ENCODE measurements at regions not wholly inside any gene's neighbourhood (a gene's known extent, or its start where the extent isn't known, plus 50 kb on each side); places are given as distances from the start of the nearest gene placed in this dataset.
"Not testable (repeated sequence)": the region's sequence is repeated elsewhere in the genome, so short reads cannot be mapped to it uniquely, and the experiment has no call there.

GRCh38 chr14:51465486-51465885 lies 186.2 kb upstream of the FRMD6 start:
- Histone ChIP-seq H3K4me1 (ENCODE audit: insufficient read depth, low read length, poor library complexity, severe bottlenecking) (no peaks in the 10 kb centered on the region), H3K4me3 (ENCODE audit: low read length, poor library complexity, severe bottlenecking) (no peak overlapping the region), H3F3A (ENCODE audit: low read depth) (no peaks in the 10 kb centered on the region), H3K9ac (ENCODE audit: low read depth, low read length, poor library complexity, severe bottlenecking) (no peak overlapping the region), H3K36me3 (ENCODE audit: insufficient read depth, low read length) (no peaks in the 10 kb centered on the region), H2AFZ (ENCODE audit: low read length) (no peak overlapping the region), H3K9me2 (replicated peaks; ENCODE audit: low read depth, low read length) (no peaks in the 10 kb centered on the region), H4K20me1 (ENCODE audit: insufficient read depth, low read length, poor library complexity, severe bottlenecking) (no peaks in the 10 kb centered on the region), H3K9me3 (ENCODE audit: insufficient read depth, low read depth, low read length) (no peaks in the 10 kb centered on the region), H3K27me3 (ENCODE audit: insufficient read depth, low read length, poor library complexity, severe bottlenecking) (no peaks in the 10 kb centered on the region), H3K79me2 (ENCODE audit: insufficient read depth, low read length) (no peaks in the 10 kb centered on the region), H3K4me2 (ENCODE audit: low read depth, low read length, poor library complexity, severe bottlenecking) (no peak overlapping the region)
- TF ChIP-seq, protein P1, sequence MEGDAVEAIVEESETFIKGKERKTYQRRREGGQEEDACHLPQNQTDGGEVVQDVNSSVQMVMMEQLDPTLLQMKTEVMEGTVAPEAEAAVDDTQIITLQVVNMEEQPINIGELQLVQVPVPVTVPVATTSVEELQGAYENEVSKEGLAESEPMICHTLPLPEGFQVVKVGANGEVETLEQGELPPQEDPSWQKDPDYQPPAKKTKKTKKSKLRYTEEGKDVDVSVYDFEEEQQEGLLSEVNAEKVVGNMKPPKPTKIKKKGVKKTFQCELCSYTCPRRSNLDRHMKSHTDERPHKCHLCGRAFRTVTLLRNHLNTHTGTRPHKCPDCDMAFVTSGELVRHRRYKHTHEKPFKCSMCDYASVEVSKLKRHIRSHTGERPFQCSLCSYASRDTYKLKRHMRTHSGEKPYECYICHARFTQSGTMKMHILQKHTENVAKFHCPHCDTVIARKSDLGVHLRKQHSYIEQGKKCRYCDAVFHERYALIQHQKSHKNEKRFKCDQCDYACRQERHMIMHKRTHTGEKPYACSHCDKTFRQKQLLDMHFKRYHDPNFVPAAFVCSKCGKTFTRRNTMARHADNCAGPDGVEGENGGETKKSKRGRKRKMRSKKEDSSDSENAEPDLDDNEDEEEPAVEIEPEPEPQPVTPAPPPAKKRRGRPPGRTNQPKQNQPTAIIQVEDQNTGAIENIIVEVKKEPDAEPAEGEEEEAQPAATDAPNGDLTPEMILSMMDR (conservative IDR thresholded peaks at IDR 0.05; ENCODE audit: low read length): no peak
- no peak for TF ChIP-seq EZH2phosphoT487 (IDR thresholded peaks at IDR 0.05; ENCODE audit: borderline replicate concordance)

DNA sequence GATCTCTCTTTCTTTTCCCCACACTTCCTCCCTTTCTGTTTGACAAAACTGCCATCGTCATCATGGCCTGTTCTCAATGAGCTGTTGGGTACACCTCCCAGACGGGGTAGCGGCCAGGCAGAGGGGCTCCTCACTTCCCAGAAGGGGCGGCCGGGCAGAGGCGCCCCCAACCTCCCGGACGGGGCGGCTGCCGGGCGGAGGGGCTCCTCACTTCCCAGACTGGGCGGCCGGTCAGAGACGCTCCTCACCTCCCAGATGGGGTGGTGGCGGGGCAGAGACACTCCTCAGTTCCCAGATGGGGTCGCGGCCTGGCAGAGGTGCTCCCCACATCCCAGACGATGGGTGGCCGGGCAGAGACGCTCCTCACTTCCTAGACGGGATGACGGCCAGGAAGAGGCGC lies 184.3 kb upstream of the FRMD6 start:
- not testable (repeated sequence) for H3F3A ChIP-seq (ENCODE audit: low read depth); H3K9me2 ChIP-seq (replicated peaks; ENCODE audit: low read depth, low read length); H3K4me1 ChIP-seq (ENCODE audit: insufficient read depth, low read length, poor library complexity, severe bottlenecking); H3K27me3 ChIP-seq (ENCODE audit: insufficient read depth, low read length, poor library complexity, severe bottlenecking); H3K4me3 ChIP-seq (ENCODE audit: low read length, poor library complexity, severe bottlenecking); H2AFZ ChIP-seq (ENCODE audit: low read length); H3K9me3 ChIP-seq (ENCODE audit: insufficient read depth, low read depth, low read length); H3K36me3 ChIP-seq (ENCODE audit: insufficient read depth, low read length); H4K20me1 ChIP-seq (ENCODE audit: insufficient read depth, low read length, poor library complexity, severe bottlenecking); H3K79me2 ChIP-seq (ENCODE audit: insufficient read depth, low read length); H3K9ac ChIP-seq (ENCODE audit: low read depth, low read length, poor library complexity, severe bottlenecking); H3K4me2 ChIP-seq (ENCODE audit: low read depth, low read length, poor library complexity, severe bottlenecking)

DNA sequence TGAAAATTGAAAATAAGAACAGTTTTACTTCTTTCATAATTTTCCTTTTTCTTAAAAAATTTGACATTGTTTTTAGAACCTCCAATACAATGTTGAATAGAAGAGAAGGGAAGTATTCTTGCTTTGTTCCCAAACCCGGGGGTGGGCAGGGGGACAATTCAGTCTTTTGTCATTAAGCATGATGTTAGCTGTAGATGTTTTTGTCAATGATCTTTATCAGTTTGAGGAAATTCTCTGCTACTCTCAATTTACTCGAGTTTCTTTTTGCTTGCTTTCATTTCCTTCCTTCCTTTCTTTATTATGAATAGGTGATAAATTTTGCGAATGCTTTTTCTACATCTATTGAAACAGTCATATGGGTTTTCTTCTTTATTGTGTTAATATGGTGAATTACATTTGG lies 183.2 kb upstream of the FRMD6 start:
- no peaks in the 10 kb centered on the region for H3K27me3 ChIP-seq (ENCODE audit: insufficient read depth, low read length, poor library complexity, severe bottlenecking)
- no peaks in the 10 kb centered on the region for H4K20me1 ChIP-seq (ENCODE audit: insufficient read depth, low read length, poor library complexity, severe bottlenecking)
- no peaks in the 10 kb centered on the region for H3K9me2 ChIP-seq (replicated peaks; ENCODE audit: low read depth, low read length)
- no peak overlapping the region for H3K4me3 ChIP-seq (ENCODE audit: low read length, poor library complexity, severe bottlenecking)
- H3K9ac ChIP-seq (ENCODE audit: low read depth, low read length, poor library complexity, severe bottlenecking): no peak overlapping the region
- no peaks in the 10 kb centered on the region for H3K4me1 ChIP-seq (ENCODE audit: insufficient read depth, low read length, poor library complexity, severe bottlenecking)
- no peaks in the 10 kb centered on the region for H3K9me3 ChIP-seq (ENCODE audit: insufficient read depth, low read depth, low read length)
- H2AFZ ChIP-seq (ENCODE audit: low read length): no peak overlapping the region
- H3K36me3 ChIP-seq (ENCODE audit: insufficient read depth, low read length): no peaks in the 10 kb centered on the region
- H3K4me2 ChIP-seq (ENCODE audit: low read depth, low read length, poor library complexity, severe bottlenecking): no peak overlapping the region
- no peaks in the 10 kb centered on the region for H3K79me2 ChIP-seq (ENCODE audit: insufficient read depth, low read length)
- H3F3A ChIP-seq (ENCODE audit: low read depth): no peaks in the 10 kb centered on the region
- TF ChIP-seq, protein P1 (conservative IDR thresholded peaks at IDR 0.05; ENCODE audit: low read length): no peak
- TF ChIP-seq EZH2phosphoT487 (IDR thresholded peaks at IDR 0.05; ENCODE audit: borderline replicate concordance): no peak

DNA sequence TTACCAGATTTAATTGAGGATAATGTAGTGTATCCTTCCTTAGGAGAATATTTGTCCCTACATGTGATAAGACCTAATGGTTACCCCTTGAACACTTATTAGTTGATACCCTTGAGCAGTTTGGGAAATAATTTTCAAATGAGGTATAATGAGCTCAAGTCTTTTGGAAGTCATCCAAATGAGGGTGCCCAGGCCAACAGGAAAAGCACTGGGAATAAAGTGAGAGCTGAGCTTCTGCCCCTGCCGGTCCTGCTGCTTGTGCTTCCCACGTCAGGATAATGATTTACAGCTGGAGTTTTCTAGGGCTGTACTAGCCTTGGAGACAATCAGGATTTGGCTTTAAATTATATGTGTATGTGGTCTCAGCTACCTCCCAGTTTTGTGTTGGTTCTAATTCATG lies 178.8 kb upstream of the FRMD6 start:
- Histone ChIP-seq H2AFZ (ENCODE audit: low read length) (no peak overlapping the region), H3K79me2 (ENCODE audit: insufficient read depth, low read length) (no peaks in the 10 kb centered on the region), H3K9me2 (replicated peaks; ENCODE audit: low read depth, low read length) (no peaks in the 10 kb centered on the region), H3K9ac (ENCODE audit: low read depth, low read length, poor library complexity, severe bottlenecking) (no peak overlapping the region), H3F3A (ENCODE audit: low read depth) (no peaks in the 10 kb centered on the region), H4K20me1 (ENCODE audit: insufficient read depth, low read length, poor library complexity, severe bottlenecking) (no peaks in the 10 kb centered on the region), H3K4me1 (ENCODE audit: insufficient read depth, low read length, poor library complexity, severe bottlenecking) (no peaks in the 10 kb centered on the region), H3K4me2 (ENCODE audit: low read depth, low read length, poor library complexity, severe bottlenecking) (no peak overlapping the region), H3K36me3 (ENCODE audit: insufficient read depth, low read length) (no peaks in the 10 kb centered on the region), H3K4me3 (ENCODE audit: low read length, poor library complexity, severe bottlenecking) (no peak overlapping the region), H3K27me3 (ENCODE audit: insufficient read depth, low read length, poor library complexity, severe bottlenecking) (no peaks in the 10 kb centered on the region), H3K9me3 (ENCODE audit: insufficient read depth, low read depth, low read length) (no peaks in the 10 kb centered on the region)
- TF ChIP-seq, protein P1 (conservative IDR thresholded peaks at IDR 0.05; ENCODE audit: low read length): no peak
- no peak for TF ChIP-seq EZH2phosphoT487 (IDR thresholded peaks at IDR 0.05; ENCODE audit: borderline replicate concordance)
